HepG2 (cell line): ENCODE measurements at regions not wholly inside any gene's neighbourhood (a gene's known extent, or its start where the extent isn't known, plus 50 kb on each side); places are given as distances from the start of the nearest gene placed in this dataset.

Experiments used
- ATAC-seq: fragments of 200-7000 bp; cut with Tn5 transposase; 3 replicates; pipeline ENCODE4 v1.9.1; 2020; ENCODE audit warnings: mild to moderate bottlenecking, moderate library complexity
- BruUV-seq: library from RNA; stranded (reverse); fragments of 400-500 nt; replicated peaks from 2 replicates; lab custom pipeline; 2021; lab: Mats Ljungman, UMichigan
- CTCF ChIA-PET: fragments of 300-600 bp; formaldehyde crosslinking; extraction: SDS; loops from one replicate; lab custom pipeline; 2021; ENCODE audit warnings: low total read pairs, inconsistent platforms, low intra/inter-chr PET ratio; lab: Yijun Ruan, JAX
- POLR2A ChIA-PET: fragments of 350-600 bp; sonication (Branson Sonifier 250); formaldehyde crosslinking; loops from one replicate; lab custom pipeline; 2020; ENCODE audit warnings: antibody characterized with exemption, inconsistent platforms; lab: Yijun Ruan, JAX
- DNase-seq: peaks from one replicate; pipeline ENCODE4 v3.0.0-alpha.2; 2015; ENCODE audit warnings: low spot score
- FAIRE-seq: peaks from 3 replicates; lab custom pipeline; 2011; peaks lifted over from hg19 to GRCh38; lab: Jason Lieb, UNC
- H2AFZ ChIP-seq: one replicate; pipeline ENCODE4 v1.6.1; 2011; ENCODE audit warnings: low read length, inconsistent platforms
- H3K27ac ChIP-seq: fragments of 300-600 bp; 3 replicates; pipeline ENCODE4 v1.8.0; 2011; ENCODE audit warnings: mixed run types, mild to moderate bottlenecking, mixed read lengths, low read length, inconsistent platforms; ENCODE audit not compliant: insufficient read depth; ENCODE audit errors: extremely low read length
- H3K27me3 ChIP-seq, 2 experiments: fragments of 200-600 bp in 1 of 2; 2 replicates in 1 of 2; 3 replicates in 1 of 2; pipeline versions ENCODE4 v1.6.0 to v1.8.0; 2011; ENCODE audit warnings: low read length in 2 of 2, mild to moderate bottlenecking in 2 of 2, moderate library complexity in 2 of 2, inconsistent platforms in 1 of 2; ENCODE audit not compliant: insufficient read depth in 2 of 2, control insufficient read depth in 1 of 2
- H3K36me3 ChIP-seq, 2 experiments: fragments of 200-600 bp in 1 of 2; replicated peaks in 1 of 2; 2 replicates in 1 of 2; 3 replicates in 1 of 2; pipeline versions ENCODE4 v1.5.1 to v1.8.0; 2011; ENCODE audit warnings: low read length in 2 of 2, inconsistent platforms in 1 of 2; ENCODE audit not compliant: insufficient read depth in 2 of 2, control insufficient read depth in 1 of 2
- H3K4me1 ChIP-seq: 2 replicates; pipeline ENCODE4 v1.5.1; 2012; ENCODE audit warnings: low read length, inconsistent platforms; ENCODE audit not compliant: insufficient read depth
- H3K4me2 ChIP-seq: 2 replicates; pipeline ENCODE4 v1.6.0; 2011; ENCODE audit warnings: low read depth, low read length, inconsistent platforms
- H3K4me3 ChIP-seq, 3 experiments: fragments of 200-600 bp in 1 of 3; sonication (generic), shearing (Covaris generic) in 1 of 3; replicated peaks in 1 of 3; 2 replicates each; pipeline ENCODE4 v1.5.1; 2011 to 2016; ENCODE audit warnings: low read length in 3 of 3, inconsistent platforms in 2 of 3, low read depth in 2 of 3, mild to moderate bottlenecking in 2 of 3, control low read depth in 1 of 3, mixed read lengths in 1 of 3; ENCODE audit not compliant: insufficient read depth in 1 of 3
- H3K79me2 ChIP-seq: one replicate; pipeline ENCODE4 v1.6.1; 2011; ENCODE audit warnings: low read length, inconsistent platforms; ENCODE audit not compliant: insufficient read depth
- H3K9ac ChIP-seq: 2 replicates; pipeline ENCODE4 v1.6.0; 2011; ENCODE audit warnings: mild to moderate bottlenecking, low read depth, low read length, inconsistent platforms; ENCODE audit not compliant: insufficient read depth
- H3K9me3 ChIP-seq: 2 replicates; pipeline ENCODE4 v1.5.1; 2012; ENCODE audit warnings: mild to moderate bottlenecking, low read length
- H4K20me1 ChIP-seq: 2 replicates; pipeline ENCODE4 v1.6.0; 2011; ENCODE audit warnings: inconsistent platforms, mild to moderate bottlenecking, low read length, moderate library complexity; ENCODE audit not compliant: insufficient read depth
- ATM ChIP-seq: fragments of 450-650 bp; IDR thresholded peaks from 2 replicates; pipeline ENCODE4 v1.7.1; 2017; ENCODE audit warnings: mild to moderate bottlenecking, borderline replicate concordance
- CBFB ChIP-seq: sonication (generic); formaldehyde crosslinking; IDR thresholded peaks from 2 replicates; pipeline ENCODE4 v1.4.0; 2020; ENCODE audit warnings: missing genetic modification reagents
- ETV5 ChIP-seq: IDR thresholded peaks from 2 replicates; pipeline ENCODE4 v1.6.1; 2018; ENCODE audit warnings: missing biosample characterization, missing genetic modification reagents, inconsistent platforms, borderline replicate concordance
- GTF2F1 ChIP-seq: fragments of 150-350 bp; IDR thresholded peaks from 2 replicates; pipeline ENCODE4 v1.6.1; 2014; ENCODE audit warnings: low read length
- KLF6 ChIP-seq: IDR thresholded peaks from 2 replicates; pipeline ENCODE4 v1.8.0; 2016; ENCODE audit warnings: missing biosample characterization, missing genetic modification reagents
- NFE2L1 ChIP-seq: sonication (generic); formaldehyde crosslinking; IDR thresholded peaks from 2 replicates; pipeline ENCODE4 v1.4.0; 2020; ENCODE audit warnings: missing genetic modification reagents, mild to moderate bottlenecking, borderline replicate concordance
- TCF7 ChIP-seq: sonication (generic); IDR thresholded peaks from 2 replicates; pipeline ENCODE4 v1.6.1; 2016; ENCODE audit warnings: antibody characterized with exemption, low read depth
- TERF1 ChIP-seq: sonication (generic); formaldehyde crosslinking; IDR thresholded peaks from 2 replicates; pipeline ENCODE4 v1.8.0; 2022; ENCODE audit warnings: mild to moderate bottlenecking, missing genetic modification reagents, moderate library complexity
- WGBS: methylation state at CpG from one replicate; pipeline ENCODE4 v1.1.6; 2017; ENCODE audit warnings: low lambda C conversion rate; 5-methylcytosine and 5-hydroxymethylcytosine counted together
- in situ Hi-C: cut with HindIII; loops from 2 replicates; pipeline ENCODE4 v1.10.0; 2017; ENCODE audit warnings: low pct_unique_long_range_greater_than_20kb; ENCODE audit not compliant: extremely low pct_ligation_motif_present
- intact Hi-C: fragments of 100-400 bp; cut with micrococcal nuclease; formaldehyde crosslinking; loops from one replicate; pipeline ENCODE4 v1.10.0; 2022; ENCODE audit not compliant: unreplicated experiment
- TF ChIP-seq, protein P1 (sequence below): IDR thresholded peaks from 2 replicates; pipeline ENCODE4 v1.6.1; 2018; ENCODE audit warnings: missing genetic modification reagents
- TF ChIP-seq, protein P2 (sequence below): sonication (generic); formaldehyde crosslinking; IDR thresholded peaks from 2 replicates; pipeline ENCODE4 v1.8.1; 2022; ENCODE audit warnings: low read depth, mild to moderate bottlenecking, missing genetic modification reagents
- TF ChIP-seq, protein P3 (sequence below): sonication (generic); formaldehyde crosslinking; IDR thresholded peaks from 2 replicates; pipeline ENCODE4 v1.5.0; 2020; ENCODE audit warnings: missing genetic modification reagents
- TF ChIP-seq, protein P4 (sequence below): sonication (generic); formaldehyde crosslinking; IDR thresholded peaks from 2 replicates; pipeline ENCODE4 v1.4.0; 2020; ENCODE audit warnings: mild to moderate bottlenecking, low read depth, missing genetic modification reagents

DNA sequence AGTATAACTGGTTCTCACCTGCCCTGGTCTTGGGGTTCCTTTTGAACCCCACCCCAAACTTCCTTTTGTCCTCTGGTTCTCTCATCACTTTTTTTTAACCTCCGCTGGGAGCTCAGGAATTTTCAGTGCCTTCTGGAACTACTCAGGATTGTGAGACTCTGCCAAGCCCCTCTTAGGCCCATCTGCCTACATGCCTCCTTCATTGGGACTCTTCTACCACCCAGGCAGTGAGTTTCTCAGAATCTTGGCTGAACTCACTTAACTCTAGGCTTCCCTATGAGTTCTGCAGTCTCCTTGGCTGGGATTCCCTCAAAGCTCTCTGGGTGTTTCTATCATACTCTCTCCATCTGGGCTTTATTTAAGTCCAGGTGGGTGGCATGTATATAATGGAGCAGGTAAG lies 86.3 kb downstream of the MDH1 start (continued):
- TF ChIP-seq, protein P1, sequence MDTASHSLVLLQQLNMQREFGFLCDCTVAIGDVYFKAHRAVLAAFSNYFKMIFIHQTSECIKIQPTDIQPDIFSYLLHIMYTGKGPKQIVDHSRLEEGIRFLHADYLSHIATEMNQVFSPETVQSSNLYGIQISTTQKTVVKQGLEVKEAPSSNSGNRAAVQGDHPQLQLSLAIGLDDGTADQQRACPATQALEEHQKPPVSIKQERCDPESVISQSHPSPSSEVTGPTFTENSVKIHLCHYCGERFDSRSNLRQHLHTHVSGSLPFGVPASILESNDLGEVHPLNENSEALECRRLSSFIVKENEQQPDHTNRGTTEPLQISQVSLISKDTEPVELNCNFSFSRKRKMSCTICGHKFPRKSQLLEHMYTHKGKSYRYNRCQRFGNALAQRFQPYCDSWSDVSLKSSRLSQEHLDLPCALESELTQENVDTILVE = no peak
- no peak for TF ChIP-seq NFE2L1 (CRISPR knock-in tag)

- Histone ChIP-seq H3K36me3 (no peaks in the 10 kb centered on the region), H4K20me1 (no peaks in the 10 kb centered on the region), H3K4me1 (peaks cover 14% of the 10 kb centered on the region), H3K79me2 (no peaks in the 10 kb centered on the region), H3K9me3 (no peaks in the 10 kb centered on the region), H3K4me3 (no peak overlapping the region), H3K4me2 (no peak overlapping the region), H3K27me3 (peaks cover 0 to 6% of the 10 kb centered on the region in 2 experiments; a peak in 2 of 5 replicates), H3K9ac (no peak overlapping the region), H2AFZ (no peak overlapping the region), H3K27ac (no peak overlapping the region)
- intact Hi-C loops = no loop called here
- CTCF ChIA-PET = no interaction called here
- in situ Hi-C loops = no loop called here
- DNase-seq (no peak), ATAC-seq (no peak), FAIRE-seq (no peak)
- WGBS = 11% methylated on average over 2 of the region's 2 CpGs
- POLR2A ChIA-PET = no interaction called here
- BruUV-seq = no TSS peak
- no peak for TF ChIP-seq KLF6
- no peak for TF ChIP-seq ATM
- no peak for TF ChIP-seq CBFB
- no peak for TF ChIP-seq TERF1
- TF ChIP-seq GTF2F1 = no peak
- TF ChIP-seq ETV5 (CRISPR knock-in tag) = no peak
- TF ChIP-seq, protein P2, sequence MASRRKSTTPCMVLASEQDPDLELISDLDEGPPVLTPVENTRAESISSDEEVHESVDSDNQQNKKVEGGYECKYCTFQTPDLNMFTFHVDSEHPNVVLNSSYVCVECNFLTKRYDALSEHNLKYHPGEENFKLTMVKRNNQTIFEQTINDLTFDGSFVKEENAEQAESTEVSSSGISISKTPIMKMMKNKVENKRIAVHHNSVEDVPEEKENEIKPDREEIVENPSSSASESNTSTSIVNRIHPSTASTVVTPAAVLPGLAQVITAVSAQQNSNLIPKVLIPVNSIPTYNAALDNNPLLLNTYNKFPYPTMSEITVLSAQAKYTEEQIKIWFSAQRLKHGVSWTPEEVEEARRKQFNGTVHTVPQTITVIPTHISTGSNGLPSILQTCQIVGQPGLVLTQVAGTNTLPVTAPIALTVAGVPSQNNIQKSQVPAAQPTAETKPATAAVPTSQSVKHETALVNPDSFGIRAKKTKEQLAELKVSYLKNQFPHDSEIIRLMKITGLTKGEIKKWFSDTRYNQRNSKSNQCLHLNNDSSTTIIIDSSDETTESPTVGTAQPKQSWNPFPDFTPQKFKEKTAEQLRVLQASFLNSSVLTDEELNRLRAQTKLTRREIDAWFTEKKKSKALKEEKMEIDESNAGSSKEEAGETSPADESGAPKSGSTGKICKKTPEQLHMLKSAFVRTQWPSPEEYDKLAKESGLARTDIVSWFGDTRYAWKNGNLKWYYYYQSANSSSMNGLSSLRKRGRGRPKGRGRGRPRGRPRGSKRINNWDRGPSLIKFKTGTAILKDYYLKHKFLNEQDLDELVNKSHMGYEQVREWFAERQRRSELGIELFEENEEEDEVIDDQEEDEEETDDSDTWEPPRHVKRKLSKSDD (CRISPR knock-in tag) = no peak
- TF ChIP-seq TCF7 = no peak
- TF ChIP-seq, protein P3, sequence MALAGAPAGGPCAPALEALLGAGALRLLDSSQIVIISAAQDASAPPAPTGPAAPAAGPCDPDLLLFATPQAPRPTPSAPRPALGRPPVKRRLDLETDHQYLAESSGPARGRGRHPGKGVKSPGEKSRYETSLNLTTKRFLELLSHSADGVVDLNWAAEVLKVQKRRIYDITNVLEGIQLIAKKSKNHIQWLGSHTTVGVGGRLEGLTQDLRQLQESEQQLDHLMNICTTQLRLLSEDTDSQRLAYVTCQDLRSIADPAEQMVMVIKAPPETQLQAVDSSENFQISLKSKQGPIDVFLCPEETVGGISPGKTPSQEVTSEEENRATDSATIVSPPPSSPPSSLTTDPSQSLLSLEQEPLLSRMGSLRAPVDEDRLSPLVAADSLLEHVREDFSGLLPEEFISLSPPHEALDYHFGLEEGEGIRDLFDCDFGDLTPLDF = no peak
- TF ChIP-seq, protein P4, sequence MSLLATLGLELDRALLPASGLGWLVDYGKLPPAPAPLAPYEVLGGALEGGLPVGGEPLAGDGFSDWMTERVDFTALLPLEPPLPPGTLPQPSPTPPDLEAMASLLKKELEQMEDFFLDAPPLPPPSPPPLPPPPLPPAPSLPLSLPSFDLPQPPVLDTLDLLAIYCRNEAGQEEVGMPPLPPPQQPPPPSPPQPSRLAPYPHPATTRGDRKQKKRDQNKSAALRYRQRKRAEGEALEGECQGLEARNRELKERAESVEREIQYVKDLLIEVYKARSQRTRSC (CRISPR knock-in tag) = no peak
These were observed 87.4 kb downstream of the MDH1 start for GRCh38 chr2:63676135-63676534.
